DMS114 treated with DMSO at 0.1 percent for 48 hours (cell line): ENCODE measurements at regions not wholly inside any gene's neighbourhood (a gene's known extent, or its start where the extent isn't known, plus 50 kb on each side); places are given as distances from the start of the nearest gene placed in this dataset.
"Not testable (repeated sequence)": the region's sequence is repeated elsewhere in the genome, so short reads cannot be mapped to it uniquely, and the experiment has no call there.

Experiments
- DNase-seq: peaks from one replicate; lab custom pipeline; 2025; ENCODE audit not compliant: unreplicated experiment; lab: John Stamatoyannopoulos, UW

DNA sequence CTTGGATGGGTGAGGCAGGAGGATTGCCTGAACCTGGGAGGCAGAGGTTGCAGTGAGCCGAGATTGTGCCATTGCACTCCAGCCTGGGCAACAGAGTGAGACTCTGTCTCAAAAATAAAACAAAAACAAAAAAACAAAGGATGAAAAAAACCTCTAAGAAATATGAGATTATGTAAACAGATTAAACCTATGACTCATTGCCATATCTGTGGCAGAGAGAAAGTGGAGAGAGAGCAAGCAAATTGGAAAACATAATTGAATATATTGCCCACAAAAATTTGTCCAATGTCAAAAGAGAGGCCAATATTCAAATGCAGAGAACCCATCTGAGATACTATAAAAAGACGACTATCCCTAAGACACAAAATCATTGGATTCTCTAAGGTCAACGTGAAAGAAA is 1106.0 kb downstream of the OTOL1 start:
- DNase-seq = no peak

DNA sequence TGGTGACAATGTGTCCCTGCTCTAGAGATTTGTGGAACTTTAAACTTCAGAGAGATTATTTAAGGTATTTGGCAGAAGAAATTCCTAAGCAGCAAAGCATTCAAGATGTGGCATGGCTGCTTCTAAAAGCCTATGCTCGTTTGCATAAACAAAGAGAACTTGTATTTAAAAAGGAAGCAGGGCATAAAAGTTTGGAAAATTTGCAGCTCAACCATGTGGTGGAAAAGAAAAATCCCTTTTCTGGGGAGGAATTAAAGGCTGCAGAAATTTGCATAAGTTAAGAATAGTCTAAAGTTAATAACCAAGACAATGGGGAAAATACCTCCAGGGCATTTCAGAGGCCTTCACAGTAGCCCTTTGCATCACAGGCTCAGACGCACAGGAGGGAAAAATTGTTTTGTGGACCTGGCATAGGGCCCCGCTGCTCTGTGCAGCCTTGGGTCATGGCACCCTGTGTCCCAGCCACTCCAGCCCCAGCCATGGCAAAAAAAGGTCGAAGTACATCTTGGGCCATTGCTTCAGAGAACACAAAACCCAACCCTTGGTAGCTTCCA is 1109.1 kb downstream of the OTOL1 start:
- no peak for DNase-seq

GRCh38 chr3:162610261-162610660 is 1113.7 kb downstream of the OTOL1 start:
- DNase-seq = no peak

- no peak for DNase-seq
Measured at GRCh38 chr3:162612991-162613390, 1116.4 kb downstream of the OTOL1 start.

- DNase-seq = no peak
Measured at GRCh38 chr3:162626172-162626571, 1129.6 kb downstream of the OTOL1 start.

GRCh38 chr3:162628531-162628930 is 1131.9 kb downstream of the OTOL1 start:
- DNase-seq = no peak

- no peak for DNase-seq
Measured at GRCh38 chr3:162629372-162629771, 1132.8 kb downstream of the OTOL1 start.

DNA sequence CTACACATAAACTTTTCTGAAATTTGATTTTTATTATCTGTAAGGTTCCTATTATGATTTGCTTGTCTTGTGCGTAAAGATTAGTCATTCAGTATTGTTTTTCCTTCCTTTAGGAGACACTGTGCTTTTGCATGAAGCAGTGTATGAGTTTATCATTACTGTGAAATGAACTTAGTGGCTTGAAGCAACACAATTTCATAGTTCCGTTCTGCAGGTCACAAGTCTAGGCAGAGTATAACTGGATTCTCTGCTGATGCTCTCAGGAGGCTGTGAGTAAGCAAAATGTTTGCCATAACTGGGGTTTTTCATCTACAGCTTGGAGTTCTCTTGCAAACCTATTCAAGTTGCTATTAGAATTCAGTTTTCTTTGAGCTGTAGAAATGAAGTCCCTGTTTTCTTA is 1136.1 kb downstream of the OTOL1 start:
- DNase-seq = no peak

DNA sequence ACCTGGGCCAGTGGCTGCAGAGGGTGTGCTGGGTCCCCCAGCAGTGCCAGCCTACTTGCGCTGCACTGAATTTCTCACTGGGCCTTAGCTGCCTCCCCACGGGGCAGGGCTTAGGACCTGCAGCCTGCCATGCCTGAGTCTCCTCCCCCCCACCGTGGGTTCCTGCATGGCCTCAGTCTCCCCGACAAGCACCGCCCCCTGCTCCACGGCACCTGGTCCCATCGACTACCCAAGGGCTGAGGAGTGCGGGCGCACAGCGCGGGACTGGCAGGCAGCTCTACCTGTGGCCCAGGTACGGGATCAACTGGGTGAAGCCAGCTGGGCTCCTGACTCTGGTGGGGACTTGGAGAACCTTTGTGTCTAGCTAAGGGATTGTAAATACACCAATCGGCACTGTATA is 1143.6 kb downstream of the OTOL1 start:
- not testable (repeated sequence) for DNase-seq

DNA sequence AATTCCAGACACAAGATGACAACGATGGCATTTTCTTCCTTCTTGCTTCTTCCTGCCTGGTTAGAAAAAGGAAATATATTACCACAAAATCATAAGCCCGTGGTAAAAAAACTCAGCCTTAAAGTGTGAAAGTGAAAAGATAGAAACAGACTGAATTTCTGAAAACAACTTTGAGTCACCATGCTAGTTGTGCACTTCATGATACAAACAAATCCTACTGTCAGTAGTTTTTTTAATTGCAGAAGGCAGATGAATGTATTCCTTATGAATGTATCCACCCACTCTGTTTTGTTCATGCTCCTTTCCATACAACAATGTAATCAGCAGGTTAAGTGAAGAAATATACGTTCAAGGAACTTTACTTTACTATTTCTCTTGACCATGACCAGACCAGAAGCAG is 1144.7 kb downstream of the OTOL1 start:
- no peak for DNase-seq

GRCh38 chr3:162641907-162642306 is 1145.3 kb downstream of the OTOL1 start:
- no peak for DNase-seq

- DNase-seq = no peak
Measured at GRCh38 chr3:162643245-162643644, 1146.6 kb downstream of the OTOL1 start.

DNA sequence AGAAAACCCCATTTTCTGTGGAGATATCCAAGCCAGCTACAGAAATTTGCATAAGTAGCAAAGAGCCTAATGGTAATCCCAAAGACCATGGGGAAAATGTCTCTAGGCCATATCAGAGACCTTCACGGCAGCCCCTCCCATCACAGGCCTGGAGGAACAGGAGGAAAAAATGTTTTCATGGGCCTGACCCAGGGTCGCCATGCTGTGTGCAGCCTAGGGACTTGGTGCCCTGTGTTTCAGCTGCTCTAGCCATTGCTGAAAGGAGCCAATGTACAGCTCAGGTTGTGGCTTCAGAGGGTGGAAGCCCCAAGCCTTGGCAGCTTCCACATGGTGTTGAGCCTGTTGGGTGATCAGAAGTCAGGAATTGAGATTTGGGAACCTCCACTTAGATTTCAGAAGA is 1150.7 kb downstream of the OTOL1 start:
- DNase-seq = no peak

- no peak for DNase-seq
Measured at GRCh38 chr3:162658003-162658402, 1161.4 kb downstream of the OTOL1 start.

- no peak for DNase-seq
Measured at GRCh38 chr3:162665684-162666391, 1169.2 kb downstream of the OTOL1 start.

DNA sequence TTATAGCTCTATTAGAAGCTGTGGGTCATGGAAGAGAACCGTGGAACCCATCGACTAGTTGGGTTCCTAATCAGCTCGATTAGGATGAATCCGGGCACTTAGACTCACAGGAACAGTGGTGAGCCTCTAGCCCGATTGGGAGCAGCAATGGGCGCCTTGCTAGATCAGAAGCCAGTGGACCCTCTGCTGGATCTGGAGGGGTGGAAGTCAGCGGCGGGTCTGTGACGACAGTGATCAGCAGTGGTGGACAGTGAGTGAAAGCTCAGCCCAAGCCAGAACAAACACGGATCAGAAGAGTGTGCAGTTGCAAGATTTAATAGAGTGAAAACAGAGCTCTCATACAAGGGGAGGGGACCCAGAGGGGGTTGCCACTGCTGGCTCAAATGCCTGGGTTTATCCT is 1170.2 kb downstream of the OTOL1 start:
- no peak for DNase-seq

DNA sequence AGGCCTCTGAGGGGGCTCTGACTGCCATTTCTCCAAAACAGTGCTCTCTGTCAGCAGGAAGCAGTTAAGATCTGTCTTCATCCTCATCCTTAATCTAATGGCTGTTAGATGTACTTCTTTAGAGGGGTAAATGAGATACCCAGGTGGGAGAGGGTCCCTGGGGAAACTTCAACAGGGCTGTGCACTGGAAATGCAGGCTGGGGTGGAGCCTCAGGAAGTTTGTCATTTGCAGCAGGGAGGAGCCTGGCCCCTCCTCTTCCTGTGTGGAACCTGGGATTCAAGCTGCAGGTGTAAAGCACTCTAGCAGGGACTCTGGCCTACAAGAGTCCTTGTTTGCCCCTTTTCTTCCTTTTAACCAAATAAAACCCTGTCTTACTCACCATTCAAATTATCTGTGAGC is 1173.6 kb downstream of the OTOL1 start:
- DNase-seq = no peak

DNA sequence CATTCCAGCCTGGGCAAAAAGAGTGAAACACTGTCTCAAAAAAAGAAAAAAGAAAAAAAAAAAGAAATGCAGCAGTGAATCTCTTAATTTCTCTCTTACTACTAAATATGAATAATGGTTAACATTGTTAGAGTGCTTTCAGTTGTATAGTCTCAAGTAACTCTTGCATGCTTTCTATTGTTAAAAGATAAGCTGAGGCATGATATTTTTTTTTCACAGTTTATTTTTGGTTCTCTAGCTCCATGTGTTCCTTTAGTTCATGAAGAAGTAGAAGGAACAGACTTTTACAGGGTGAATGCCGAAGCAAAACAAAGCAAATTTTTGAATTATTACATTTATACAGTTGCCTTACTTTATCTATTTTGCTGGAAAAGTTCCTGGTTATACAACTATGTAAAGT is 1180.9 kb downstream of the OTOL1 start:
- no peak for DNase-seq

DNA sequence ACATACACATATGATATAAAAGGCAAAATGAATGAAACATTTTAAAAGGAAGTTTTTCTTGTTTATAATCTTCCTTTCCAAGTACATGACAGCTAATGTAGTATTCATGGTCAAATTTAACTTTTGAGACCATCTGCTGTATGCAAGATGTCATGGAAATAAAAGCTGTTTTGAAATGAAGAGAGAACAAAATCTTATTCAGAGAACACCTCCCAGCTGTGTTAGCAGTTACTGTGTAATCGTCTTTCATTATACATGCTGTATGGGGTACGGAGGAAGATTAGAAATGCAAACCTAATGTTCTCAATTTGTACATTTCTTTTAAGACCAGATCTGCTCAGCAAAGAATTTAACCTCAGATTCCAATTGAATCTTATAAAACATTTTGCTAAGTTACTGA is 1182.3 kb downstream of the OTOL1 start:
- no peak for DNase-seq

DNA sequence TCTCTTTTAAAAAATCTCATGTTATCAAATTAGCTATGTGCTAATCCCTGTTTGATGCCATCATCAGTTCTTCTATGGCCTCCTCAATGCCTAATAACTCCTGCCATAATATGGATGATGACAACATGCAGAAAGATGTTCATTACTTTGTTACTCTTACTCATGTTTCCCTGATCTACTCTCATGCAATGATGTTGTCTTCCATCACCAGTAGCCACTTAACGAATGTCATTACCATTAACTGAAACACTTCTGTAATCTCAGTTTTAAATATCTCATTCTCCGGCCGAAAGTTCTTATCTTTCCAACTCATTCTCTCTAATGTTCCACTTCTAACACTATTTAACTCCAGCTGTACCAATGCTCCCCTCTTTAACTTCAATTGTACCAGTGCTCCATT is 1187.7 kb downstream of the OTOL1 start:
- no peak for DNase-seq

DNA sequence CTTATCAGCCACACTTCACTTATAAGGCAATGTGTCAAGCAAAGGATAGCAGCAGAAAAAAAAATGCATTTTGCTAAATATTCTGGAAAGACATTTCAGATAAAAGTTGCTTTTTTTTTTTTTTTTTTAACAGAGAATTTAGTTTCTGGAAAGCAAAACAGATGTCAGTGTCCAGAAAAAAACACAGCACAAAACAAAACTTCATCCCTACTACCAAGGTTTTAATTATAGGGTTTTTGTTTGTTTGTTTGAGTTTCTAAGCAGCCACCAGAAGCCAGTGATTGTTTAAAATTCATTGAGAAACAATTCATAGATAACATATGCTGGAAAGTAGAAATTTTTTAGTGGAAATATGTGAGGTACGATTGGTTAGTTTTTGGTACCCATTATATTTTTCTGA is 1202.7 kb downstream of the OTOL1 start:
- no peak for DNase-seq

DNA sequence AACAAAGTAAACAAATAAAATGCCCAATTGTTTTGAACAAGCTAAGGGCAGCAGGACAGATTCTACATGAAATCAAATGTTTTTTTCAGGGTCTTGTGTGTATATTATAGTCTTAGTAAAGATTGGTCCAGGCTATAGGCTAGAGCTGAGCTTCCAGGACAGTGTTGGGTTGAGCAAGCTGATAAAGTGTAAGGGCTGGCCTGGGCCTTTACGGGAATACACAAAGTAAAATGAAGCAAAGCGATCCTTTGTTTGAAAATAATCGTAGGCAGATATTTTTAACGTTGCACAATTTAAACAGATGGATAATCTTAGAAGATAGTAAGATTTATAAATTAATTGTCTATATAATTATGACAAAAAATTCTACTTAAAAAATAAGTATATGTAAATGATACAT is 1204.6 kb downstream of the OTOL1 start:
- no peak for DNase-seq

DNA sequence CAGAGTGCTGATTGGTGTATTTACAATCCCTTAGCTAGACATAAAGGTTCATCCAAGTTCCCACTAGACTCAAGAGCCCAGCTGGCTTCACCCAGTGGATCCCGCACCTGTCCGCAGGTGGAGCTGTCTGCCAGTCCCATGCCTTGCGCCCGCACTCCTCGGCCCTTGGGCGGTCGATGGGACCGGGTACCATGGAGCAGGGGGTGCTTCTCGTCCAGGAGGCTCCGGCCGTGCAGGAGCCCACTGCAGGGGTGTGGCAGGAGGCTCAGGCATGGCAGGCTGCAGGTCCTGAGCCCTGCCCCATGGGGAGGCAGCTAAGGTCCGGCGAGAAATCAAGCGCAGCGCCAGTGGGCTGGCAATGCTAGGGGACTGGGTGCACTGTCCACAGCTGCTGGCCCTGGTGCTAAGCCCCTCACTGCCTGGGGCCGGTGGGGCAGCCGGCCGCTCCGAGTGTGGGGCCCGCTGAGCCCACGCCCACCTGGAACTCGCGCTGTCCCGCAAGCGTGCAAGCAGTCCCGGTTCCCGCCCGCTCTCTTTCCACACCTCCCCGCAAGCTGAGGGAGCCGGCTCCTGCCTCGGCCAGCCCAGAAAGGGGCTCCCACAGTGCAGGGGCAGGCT is 1206.3 kb downstream of the OTOL1 start:
- no peak for DNase-seq
